GM12891 (cell line): ENCODE measurements at regions not wholly inside any gene's neighbourhood (a gene's known extent, or its start where the extent isn't known, plus 50 kb on each side); places are given as distances from the start of the nearest gene placed in this dataset.

Source experiments
- PAX5 ChIP-seq: IDR thresholded peaks from 2 replicates; pipeline ENCODE4 v1.6.1; 2011; ENCODE audit warnings: low read length, moderate library complexity, mild to moderate bottlenecking; ENCODE audit not compliant: insufficient read depth, severe bottlenecking
- POLR2A ChIP-seq: IDR thresholded peaks from 2 replicates; pipeline ENCODE4 v1.6.1; 2011; ENCODE audit warnings: low read depth, low read length, control low read depth
- POLR2AphosphoS5 ChIP-seq: IDR thresholded peaks from 2 replicates; pipeline ENCODE4 v1.6.1; 2011; ENCODE audit warnings: low read depth, low read length, control low read depth
- POU2F2 ChIP-seq: IDR thresholded peaks from 2 replicates; pipeline ENCODE4 v1.6.1; 2011; ENCODE audit warnings: low read depth, mild to moderate bottlenecking, control low read depth, low read length, moderate library complexity
- SPI1 ChIP-seq: IDR thresholded peaks from 2 replicates; pipeline ENCODE4 v1.6.1; 2011; ENCODE audit warnings: low read depth, low read length, control low read depth
- TAF1 ChIP-seq: IDR thresholded peaks from 2 replicates; pipeline ENCODE4 v1.6.1; 2011; ENCODE audit warnings: low read depth, low read length, control low read depth

GRCh38 chr5:93272108-93272507 is 308.9 kb downstream of the NR2F1-AS1 start:
- TF ChIP-seq TAF1 = no peak
- no peak for TF ChIP-seq POLR2A
- no peak for TF ChIP-seq POLR2AphosphoS5
- no peak for TF ChIP-seq SPI1
- no peak for TF ChIP-seq POU2F2
- no peak for TF ChIP-seq PAX5
